H1 (cell line): ENCODE measurements at regions not wholly inside any gene's neighbourhood (a gene's known extent, or its start where the extent isn't known, plus 50 kb on each side); places are given as distances from the start of the nearest gene placed in this dataset.

Experiments
- CTCF ChIA-PET: fragments of 300-600 bp; sonication (Branson Sonifier 250); formaldehyde crosslinking; loops from one replicate; lab custom pipeline; 2021; ENCODE audit not compliant: partially characterized antibody; lab: Charles Lee
- POLR2A ChIA-PET: fragments of 300-600 bp; sonication (Branson Sonifier 250); formaldehyde crosslinking; loops from one replicate; lab custom pipeline; 2021; ENCODE audit warnings: inconsistent platforms; ENCODE audit not compliant: partially characterized antibody; lab: Charles Lee
- DNase-seq, 2 experiments: peaks; one replicate each; pipeline versions ENCODE4 v3.0.0 to v3.0.0-alpha.2; 2010 to 2022; ENCODE audit warnings: low spot score in 2 of 2, low read depth in 1 of 2, mixed read lengths in 1 of 2
- FAIRE-seq: peaks from 2 replicates; lab custom pipeline; 2011; peaks lifted over from hg19 to GRCh38; lab: Jason Lieb, UNC
- H2AFZ ChIP-seq: 2 replicates; pipeline ENCODE4 v1.8.1; 2012; ENCODE audit warnings: low read length, inconsistent platforms
- H2AK5ac ChIP-seq: 2 replicates; pipeline ENCODE4 v1.6.1; 2013; ENCODE audit warnings: low read depth, low read length
- H2BK120ac ChIP-seq: replicated peaks from 2 replicates; pipeline ENCODE3; 2013; ENCODE audit warnings: low read depth, low read length, inconsistent platforms
- H2BK12ac ChIP-seq: 2 replicates; pipeline ENCODE4 v1.6.1; 2013; ENCODE audit warnings: low read depth, low read length
- H2BK15ac ChIP-seq: 2 replicates; pipeline ENCODE4 v1.6.1; 2013; ENCODE audit warnings: low read length
- H2BK20ac ChIP-seq: 2 replicates; pipeline ENCODE4 v1.6.1; 2013; ENCODE audit warnings: low read length
- H2BK5ac ChIP-seq: 2 replicates; pipeline ENCODE4 v1.6.1; 2013; ENCODE audit warnings: low read depth, low read length
- H3K14ac ChIP-seq: 2 replicates; pipeline ENCODE4 v1.6.1; 2013; ENCODE audit warnings: inconsistent platforms; ENCODE audit not compliant: insufficient read length
- H3K18ac ChIP-seq: 2 replicates; pipeline ENCODE4 v1.6.1; 2013; ENCODE audit warnings: low read length; ENCODE audit errors: extremely low read depth
- H3K23ac ChIP-seq: 2 replicates; pipeline ENCODE4 v1.6.1; 2013; ENCODE audit warnings: inconsistent platforms; ENCODE audit not compliant: insufficient read length
- H3K23me2 ChIP-seq: 2 replicates; pipeline ENCODE4 v1.6.1; 2013; ENCODE audit warnings: low read depth, low read length
- H3K27ac ChIP-seq: 2 replicates; pipeline ENCODE4 v1.6.1; 2011; ENCODE audit warnings: low read depth, low read length, inconsistent platforms
- H3K27me3 ChIP-seq, 4 experiments: replicated peaks in 1 of 4; 1 replicate in 1 of 4; 2 replicates in 3 of 4; pipeline versions ENCODE4 v1.6.1 to v1.8.1; 2011 to 2013; ENCODE audit warnings: low read length in 3 of 4, mild to moderate bottlenecking in 3 of 4, inconsistent platforms in 2 of 4, mixed read lengths in 2 of 4, moderate library complexity in 1 of 4; ENCODE audit not compliant: control insufficient read depth in 3 of 4, insufficient read depth in 3 of 4; ENCODE audit errors: extremely low read depth in 1 of 4
- H3K36me3 ChIP-seq, 4 experiments: 2 replicates each; pipeline versions ENCODE4 v1.6.1 to v1.8.1; 2011 to 2013; ENCODE audit warnings: mild to moderate bottlenecking in 4 of 4, low read length in 3 of 4, moderate library complexity in 2 of 4, control low read depth in 1 of 4, inconsistent platforms in 1 of 4; ENCODE audit not compliant: insufficient read depth in 4 of 4, control insufficient read depth in 2 of 4
- H3K4ac ChIP-seq: replicated peaks from 2 replicates; pipeline ENCODE3; 2013; ENCODE audit warnings: low read length, low read depth, mixed read lengths, inconsistent platforms; ENCODE audit not compliant: insufficient read length
- H3K4me1 ChIP-seq, 4 experiments: replicated peaks in 1 of 4; 1 replicate in 1 of 4; 2 replicates in 3 of 4; pipeline versions ENCODE4 v1.6.1 to v1.8.1; 2011 to 2013; ENCODE audit warnings: low read length in 3 of 4, inconsistent platforms in 2 of 4, mixed read lengths in 1 of 4; ENCODE audit not compliant: insufficient read depth in 4 of 4, control insufficient read depth in 3 of 4
- H3K4me2 ChIP-seq, 2 experiments: 2 replicates each; pipeline versions ENCODE4 v1.6.1 to v1.8.1; 2011 to 2013; ENCODE audit warnings: low read depth in 2 of 2, low read length in 2 of 2, control low read depth in 1 of 2, inconsistent platforms in 1 of 2, mild to moderate bottlenecking in 1 of 2; ENCODE audit not compliant: insufficient read depth in 1 of 2
- H3K4me3 ChIP-seq, 4 experiments: fragments of 200-600, 300-600 bp in 1 of 4; sonication (generic), shearing (Covaris generic), sonication (Bioruptor Twin) in 1 of 4; 2 replicates each; pipeline versions ENCODE4 v1.5.1 to v1.8.1; 2011 to 2016; ENCODE audit warnings: low read length in 4 of 4, low read depth in 3 of 4, control low read depth in 2 of 4, inconsistent platforms in 2 of 4, mild to moderate bottlenecking in 2 of 4, mixed read lengths in 1 of 4, moderate library complexity in 1 of 4; ENCODE audit not compliant: insufficient read depth in 2 of 4; ENCODE audit errors: extremely low read depth in 1 of 4
- H3K56ac ChIP-seq: replicated peaks from 2 replicates; pipeline ENCODE3; 2013; ENCODE audit warnings: low read depth, mild to moderate bottlenecking, mixed read lengths, low read length, inconsistent platforms; ENCODE audit not compliant: insufficient read length
- H3K79me1 ChIP-seq: 2 replicates; pipeline ENCODE4 v1.6.1; 2013; ENCODE audit warnings: low read depth, low read length, control low read depth
- H3K79me2 ChIP-seq, 2 experiments: 2 replicates each; pipeline versions ENCODE4 v1.6.1 to v1.8.1; 2012 to 2013; ENCODE audit warnings: low read length in 2 of 2, mild to moderate bottlenecking in 2 of 2, inconsistent platforms in 1 of 2; ENCODE audit not compliant: insufficient read depth in 2 of 2, control insufficient read depth in 1 of 2
- H3K9ac ChIP-seq, 4 experiments: replicated peaks in 1 of 4; 1 replicate in 1 of 4; 2 replicates in 3 of 4; pipeline versions ENCODE4 v1.6.1 to v1.8.1; 2011 to 2013; ENCODE audit warnings: low read depth in 3 of 4, low read length in 3 of 4, control low read depth in 2 of 4, mild to moderate bottlenecking in 2 of 4, moderate library complexity in 2 of 4, inconsistent platforms in 1 of 4; ENCODE audit errors: extremely low read depth in 1 of 4
- H3K9me3 ChIP-seq, 2 experiments: 2 replicates each; pipeline versions ENCODE4 v1.6.1 to v1.8.1; 2012 to 2013; ENCODE audit warnings: mild to moderate bottlenecking in 2 of 2, moderate library complexity in 2 of 2, control low read depth in 1 of 2, inconsistent platforms in 1 of 2, low read depth in 1 of 2, low read length in 1 of 2, mixed read lengths in 1 of 2; ENCODE audit not compliant: insufficient read depth in 2 of 2
- H4K20me1 ChIP-seq, 2 experiments: replicated peaks in 1 of 2; 2 replicates each; pipeline versions ENCODE3 to v1.8.1; 2011 to 2013; ENCODE audit warnings: inconsistent platforms in 2 of 2, low read length in 2 of 2, mild to moderate bottlenecking in 1 of 2; ENCODE audit not compliant: insufficient read depth in 2 of 2, control insufficient read depth in 1 of 2
- H4K5ac ChIP-seq: 2 replicates; pipeline ENCODE4 v1.6.1; 2013; ENCODE audit warnings: low read length, low read depth, mixed read lengths, inconsistent platforms; ENCODE audit not compliant: insufficient read length
- H4K8ac ChIP-seq: 2 replicates; pipeline ENCODE4 v1.8.0; 2013; ENCODE audit warnings: mild to moderate bottlenecking, moderate library complexity, low read length, inconsistent platforms; ENCODE audit not compliant: insufficient read depth; ENCODE audit errors: extremely low read depth
- H4K91ac ChIP-seq: replicated peaks from 2 replicates; pipeline ENCODE3; 2013; ENCODE audit warnings: low read length, mixed read lengths, inconsistent platforms; ENCODE audit not compliant: insufficient read length
- GTF2F1 ChIP-seq: IDR thresholded peaks from 2 replicates; pipeline ENCODE4 v1.6.1; 2012; ENCODE audit warnings: low read depth, low read length, improper control_type of control experiment, borderline replicate concordance
- SRF ChIP-seq: IDR thresholded peaks from 2 replicates; pipeline ENCODE4 v1.6.1; 2011; ENCODE audit warnings: mild to moderate bottlenecking, low read depth, low read length, moderate library complexity
- SUZ12 ChIP-seq: fragments of 200-600 bp; sonication (generic); IDR thresholded peaks from 2 replicates; pipeline ENCODE4 v1.6.1; 2012; ENCODE audit warnings: mild to moderate bottlenecking, inconsistent platforms, low read length, moderate library complexity, mixed read lengths
- WGBS, 2 experiments: shearing (Covaris generic) in 1 of 2; methylation state at CpG; one replicate each; pipeline versions ENCODE4 v1.1.6 to v1.1.7; 2013 to 2015; ENCODE audit warnings: low lambda C conversion rate in 2 of 2, mixed read lengths in 2 of 2, inconsistent platforms in 1 of 2, low coverage in 1 of 2, missing lambda C conversion rate in 1 of 2; ENCODE audit not compliant: insufficient replicate concordance in 2 of 2, insufficient coverage in 1 of 2, insufficient read length in 1 of 2; ENCODE audit errors: extremely low coverage in 1 of 2, missing lambda C conversion rate in 1 of 2; 5-methylcytosine and 5-hydroxymethylcytosine counted together
- TF ChIP-seq, protein P1 (sequence below): IDR thresholded peaks from 2 replicates; pipeline ENCODE4 v1.6.1; 2011; ENCODE audit warnings: low read depth, mild to moderate bottlenecking, low read length; ENCODE audit not compliant: insufficient read depth

DNA sequence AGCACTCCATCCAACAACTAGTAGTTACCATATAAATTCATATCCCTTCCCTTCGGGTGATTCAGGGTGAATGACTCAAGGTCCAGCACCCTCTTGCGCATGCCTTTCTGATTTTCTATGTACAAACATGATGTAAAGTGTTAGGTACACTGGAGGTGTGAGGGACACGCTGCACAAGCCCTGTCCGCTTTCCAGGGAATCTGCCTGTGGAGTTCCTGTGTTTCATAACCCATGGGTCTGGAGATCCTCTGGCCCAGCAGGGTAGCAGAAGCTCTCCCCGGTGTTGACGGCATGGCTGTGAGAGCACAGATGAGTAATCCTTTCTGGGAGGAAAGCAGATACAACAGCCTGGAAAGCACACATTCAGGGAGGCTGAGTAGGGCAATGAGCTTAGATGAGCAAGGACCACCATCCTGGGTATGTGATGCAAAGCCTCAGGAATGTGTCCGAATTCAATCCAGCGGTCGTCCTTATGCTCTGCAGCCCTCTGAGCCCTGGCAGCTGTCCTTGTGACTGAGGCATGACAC is 142.9 kb upstream of the TP63 start:
- ChIA-PET POLR2A (no interaction called here), CTCF (no interaction called here)
- no peak overlapping the region for H2BK12ac ChIP-seq
- H3K23ac ChIP-seq = no peak overlapping the region
- H3K4me1 ChIP-seq = no peaks in the 10 kb centered on the region
- DNase-seq (peak in 1 of 2 experiments; percentile 0), FAIRE-seq (no peak)
- no peak overlapping the region for H3K4me2 ChIP-seq
- H3K4me3 ChIP-seq = no peak overlapping the region
- no peak overlapping the region for H4K8ac ChIP-seq
- H3K4ac ChIP-seq = no peak overlapping the region
- no peak overlapping the region for H2BK5ac ChIP-seq
- no peaks in the 10 kb centered on the region for H3K9me3 ChIP-seq
- no peak overlapping the region for H2BK15ac ChIP-seq
- no peak overlapping the region; a peak in 1 of 7 replicates for H3K9ac ChIP-seq
- H2AFZ ChIP-seq = peak overlapping the region; percentile 52; the same call in 1 of the 2 replicates
- no peaks in the 10 kb centered on the region for H3K27me3 ChIP-seq
- H2AK5ac ChIP-seq = no peak overlapping the region
- H3K79me2 ChIP-seq = no peaks in the 10 kb centered on the region
- H2BK20ac ChIP-seq = no peak overlapping the region
- H2BK120ac ChIP-seq = no peak overlapping the region
- no peaks in the 10 kb centered on the region for H4K20me1 ChIP-seq
- TF ChIP-seq GTF2F1 (no peak), SUZ12 (no peak), SRF (no peak)
- TF ChIP-seq, protein P1, sequence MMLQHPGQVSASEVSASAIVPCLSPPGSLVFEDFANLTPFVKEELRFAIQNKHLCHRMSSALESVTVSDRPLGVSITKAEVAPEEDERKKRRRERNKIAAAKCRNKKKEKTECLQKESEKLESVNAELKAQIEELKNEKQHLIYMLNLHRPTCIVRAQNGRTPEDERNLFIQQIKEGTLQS = no peak
- no peak overlapping the region for H4K5ac ChIP-seq
- H3K27ac ChIP-seq = no peak overlapping the region
- WGBS, 2 experiments = 84% methylated on average over 9 of the region's 9 CpGs; no CpG with 5 or more reads in 1 of the 2 experiments
- no peaks in the 10 kb centered on the region for H3K23me2 ChIP-seq
- no peak overlapping the region for H3K18ac ChIP-seq
- no peaks in the 10 kb centered on the region for H3K79me1 ChIP-seq
- H4K91ac ChIP-seq = no peak overlapping the region
- H3K36me3 ChIP-seq = no peaks in the 10 kb centered on the region
- no peak overlapping the region for H3K56ac ChIP-seq
- H3K14ac ChIP-seq = no peak overlapping the region
